PFSK-1 (cell line): ENCODE measurements at regions not wholly inside any gene's neighbourhood (a gene's known extent, or its start where the extent isn't known, plus 50 kb on each side); places are given as distances from the start of the nearest gene placed in this dataset.

Experiments used
- SIN3A ChIP-seq: IDR thresholded peaks from 2 replicates; pipeline ENCODE4 v1.6.1; 2012; ENCODE audit warnings: mild to moderate bottlenecking, low read length, moderate library complexity, borderline replicate concordance; ENCODE audit not compliant: insufficient read depth
- TAF1 ChIP-seq: IDR thresholded peaks from 2 replicates; pipeline ENCODE4 v1.6.1; 2012; ENCODE audit warnings: low read length, control low read depth, borderline replicate concordance; ENCODE audit not compliant: insufficient read depth
- TF ChIP-seq, protein P1 (sequence below), 2 experiments: IDR thresholded peaks; 2 replicates each; pipeline versions ENCODE4 v1.6.1 to v1.8.0; 2011 to 2012; ENCODE audit warnings: low read depth in 2 of 2, low read length in 2 of 2, control low read depth in 1 of 2, inconsistent platforms in 1 of 2, mild to moderate bottlenecking in 1 of 2, moderate library complexity in 1 of 2; ENCODE audit not compliant: insufficient read depth in 1 of 2

DNA sequence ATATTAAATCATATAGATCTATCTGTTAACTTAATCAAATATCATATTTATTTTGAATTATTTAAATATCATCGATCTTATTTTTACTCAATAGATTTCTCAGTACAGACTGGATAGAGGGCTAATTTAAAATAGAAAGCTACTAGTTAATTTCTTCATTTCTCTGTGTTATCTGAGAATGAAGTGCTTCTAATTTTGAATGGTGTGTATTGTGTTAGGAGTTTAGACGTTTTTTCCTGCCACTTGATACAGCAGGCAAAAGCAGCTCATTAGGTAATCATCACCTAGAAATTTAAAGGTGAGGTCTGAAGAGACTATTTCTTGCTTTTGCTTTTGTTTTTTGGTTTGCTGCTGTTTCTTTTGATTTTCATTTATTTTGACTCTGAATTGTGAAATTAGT, 948.8 kb upstream of the TENM3 start:
- no peak for TF ChIP-seq TAF1
- no peak for TF ChIP-seq SIN3A
- TF ChIP-seq, protein P1, sequence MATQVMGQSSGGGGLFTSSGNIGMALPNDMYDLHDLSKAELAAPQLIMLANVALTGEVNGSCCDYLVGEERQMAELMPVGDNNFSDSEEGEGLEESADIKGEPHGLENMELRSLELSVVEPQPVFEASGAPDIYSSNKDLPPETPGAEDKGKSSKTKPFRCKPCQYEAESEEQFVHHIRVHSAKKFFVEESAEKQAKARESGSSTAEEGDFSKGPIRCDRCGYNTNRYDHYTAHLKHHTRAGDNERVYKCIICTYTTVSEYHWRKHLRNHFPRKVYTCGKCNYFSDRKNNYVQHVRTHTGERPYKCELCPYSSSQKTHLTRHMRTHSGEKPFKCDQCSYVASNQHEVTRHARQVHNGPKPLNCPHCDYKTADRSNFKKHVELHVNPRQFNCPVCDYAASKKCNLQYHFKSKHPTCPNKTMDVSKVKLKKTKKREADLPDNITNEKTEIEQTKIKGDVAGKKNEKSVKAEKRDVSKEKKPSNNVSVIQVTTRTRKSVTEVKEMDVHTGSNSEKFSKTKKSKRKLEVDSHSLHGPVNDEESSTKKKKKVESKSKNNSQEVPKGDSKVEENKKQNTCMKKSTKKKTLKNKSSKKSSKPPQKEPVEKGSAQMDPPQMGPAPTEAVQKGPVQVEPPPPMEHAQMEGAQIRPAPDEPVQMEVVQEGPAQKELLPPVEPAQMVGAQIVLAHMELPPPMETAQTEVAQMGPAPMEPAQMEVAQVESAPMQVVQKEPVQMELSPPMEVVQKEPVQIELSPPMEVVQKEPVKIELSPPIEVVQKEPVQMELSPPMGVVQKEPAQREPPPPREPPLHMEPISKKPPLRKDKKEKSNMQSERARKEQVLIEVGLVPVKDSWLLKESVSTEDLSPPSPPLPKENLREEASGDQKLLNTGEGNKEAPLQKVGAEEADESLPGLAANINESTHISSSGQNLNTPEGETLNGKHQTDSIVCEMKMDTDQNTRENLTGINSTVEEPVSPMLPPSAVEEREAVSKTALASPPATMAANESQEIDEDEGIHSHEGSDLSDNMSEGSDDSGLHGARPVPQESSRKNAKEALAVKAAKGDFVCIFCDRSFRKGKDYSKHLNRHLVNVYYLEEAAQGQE (IDR thresholded peaks at IDR 0.05; ENCODE audit: insufficient read depth in 1 of 2, low read depth in 2 of 2, low read length in 2 of 2), result no peak
